WTC11 (cell line): ENCODE measurements at regions not wholly inside any gene's neighbourhood (a gene's known extent, or its start where the extent isn't known, plus 50 kb on each side); places are given as distances from the start of the nearest gene placed in this dataset.

Experiments used
- ATAC-seq: fragments of 200-7000 bp; cut with Tn5 transposase; 2 replicates; pipeline ENCODE4 v1.10.0; 2021; ENCODE audit warnings: mild to moderate bottlenecking, moderate library complexity
- CTCF ChIA-PET: fragments of 300-600 bp; sonication (Branson Sonifier 250); formaldehyde crosslinking; loops from one replicate; lab custom pipeline; 2021; ENCODE audit warnings: antibody characterized with exemption; lab: Charles Lee
- POLR2A ChIA-PET: fragments of 350-600 bp; sonication (Branson Sonifier 250); formaldehyde crosslinking; loops from one replicate; lab custom pipeline; 2021; ENCODE audit warnings: antibody characterized with exemption; lab: Charles Lee
- DNase-seq: peaks from one replicate; pipeline ENCODE4 v3.0.0; 2021; ENCODE audit warnings: low spot score
- H3K27ac Mint-ChIP-seq: 2 replicates; pipeline ENCODE4 v1.8.0; 2021; ENCODE audit warnings: mixed read lengths
- H3K27me3 Mint-ChIP-seq: 2 replicates; pipeline ENCODE4 v1.8.0; 2021; ENCODE audit warnings: low read depth, mild to moderate bottlenecking, moderate library complexity, mixed read lengths
- H3K36me3 Mint-ChIP-seq: 2 replicates; pipeline ENCODE4 v1.8.0; 2021; ENCODE audit warnings: mixed read lengths
- H3K4me1 Mint-ChIP-seq: 2 replicates; pipeline ENCODE4 v1.8.0; 2022; ENCODE audit warnings: mixed read lengths
- H3K4me3 Mint-ChIP-seq: 2 replicates; pipeline ENCODE4 v1.8.0; 2021; ENCODE audit warnings: mild to moderate bottlenecking, moderate library complexity, mixed read lengths
- H3K9me3 Mint-ChIP-seq: 2 replicates; pipeline ENCODE4 v1.8.0; 2021; ENCODE audit warnings: mixed read lengths
- AR ChIP-seq: fragments of 250-450 bp; sonication (Bioruptor Pico); IDR thresholded peaks from 2 replicates; pipeline ENCODE4 v1.9.0; 2021; ENCODE audit warnings: mild to moderate bottlenecking
- ATF1 ChIP-seq: sonication (generic); formaldehyde crosslinking; IDR thresholded peaks from 2 replicates; pipeline ENCODE4 v1.8.1; 2023; ENCODE audit warnings: mild to moderate bottlenecking, moderate library complexity, missing genetic modification reagents
- CREB1 ChIP-seq: sonication (generic); formaldehyde crosslinking; IDR thresholded peaks from 2 replicates; pipeline ENCODE4 v1.8.0; 2023; ENCODE audit warnings: mild to moderate bottlenecking, missing genetic modification reagents
- E2F1 ChIP-seq: sonication (generic); formaldehyde crosslinking; IDR thresholded peaks from 2 replicates; pipeline ENCODE4 v1.8.0; 2022; ENCODE audit warnings: mild to moderate bottlenecking, missing genetic modification reagents
- ERG ChIP-seq: fragments of 250-450 bp; sonication (Bioruptor Pico); IDR thresholded peaks from 2 replicates; pipeline ENCODE4 v1.8.0; 2021; ENCODE audit warnings: mild to moderate bottlenecking
- FOXJ3 ChIP-seq: sonication (generic); formaldehyde crosslinking; IDR thresholded peaks from 2 replicates; pipeline ENCODE4 v1.9.0; 2021; ENCODE audit warnings: missing genetic modification reagents, mild to moderate bottlenecking, borderline replicate concordance
- FOXK1 ChIP-seq: sonication (generic); formaldehyde crosslinking; IDR thresholded peaks from 2 replicates; pipeline ENCODE4 v1.8.0; 2022; ENCODE audit warnings: mild to moderate bottlenecking, moderate library complexity, missing genetic modification reagents
- GRHL2 ChIP-seq: fragments of 250-450 bp; sonication (Bioruptor Pico); IDR thresholded peaks from 2 replicates; pipeline ENCODE4 v1.8.0; 2022; ENCODE audit warnings: mild to moderate bottlenecking, moderate library complexity; ENCODE audit not compliant: insufficient replicate concordance, severe bottlenecking
- JAZF1 ChIP-seq: fragments of 250-450 bp; sonication (Bioruptor Pico); IDR thresholded peaks from 2 replicates; pipeline ENCODE4 v1.9.0; 2021; ENCODE audit warnings: moderate library complexity, mild to moderate bottlenecking, inconsistent platforms
- KAT7 ChIP-seq: sonication (generic); formaldehyde crosslinking; IDR thresholded peaks from 2 replicates; pipeline ENCODE4 v1.8.1; 2023; ENCODE audit warnings: missing genetic modification reagents, mild to moderate bottlenecking, borderline replicate concordance
- NFATC4 ChIP-seq: fragments of 250-450 bp; sonication (Bioruptor Pico); IDR thresholded peaks from 2 replicates; pipeline ENCODE4 v1.9.0; 2021; ENCODE audit warnings: mild to moderate bottlenecking
- PRRX2 ChIP-seq: fragments of 250-450 bp; sonication (Bioruptor Pico); IDR thresholded peaks from 2 replicates; pipeline ENCODE4 v1.8.0; 2021; ENCODE audit warnings: mild to moderate bottlenecking
- SOX15 ChIP-seq: fragments of 250-450 bp; sonication (Bioruptor Pico); IDR thresholded peaks from 2 replicates; pipeline ENCODE4 v1.9.0; 2021; ENCODE audit warnings: mild to moderate bottlenecking
- TCF7 ChIP-seq: sonication (generic); formaldehyde crosslinking; IDR thresholded peaks from 2 replicates; pipeline ENCODE4 v1.8.0; 2022; ENCODE audit warnings: mild to moderate bottlenecking, low read depth, missing genetic modification reagents, moderate library complexity
- TEAD1 ChIP-seq: sonication (generic); formaldehyde crosslinking; IDR thresholded peaks from 2 replicates; pipeline ENCODE4 v1.8.0; 2022; ENCODE audit warnings: mild to moderate bottlenecking, missing genetic modification reagents
- TEAD4 ChIP-seq: sonication (generic); formaldehyde crosslinking; IDR thresholded peaks from 2 replicates; pipeline ENCODE4 v1.8.0; 2022; ENCODE audit warnings: mild to moderate bottlenecking, missing genetic modification reagents
- ZMAT4 ChIP-seq: fragments of 250-450 bp; sonication (Bioruptor Pico); IDR thresholded peaks from 2 replicates; pipeline ENCODE4 v1.9.0; 2021; ENCODE audit warnings: mild to moderate bottlenecking
- ZNF219 ChIP-seq: sonication (generic); formaldehyde crosslinking; IDR thresholded peaks from 2 replicates; pipeline ENCODE4 v1.8.0; 2023; ENCODE audit warnings: missing genetic modification reagents, mild to moderate bottlenecking, borderline replicate concordance
- ZNF317 ChIP-seq: sonication (generic); formaldehyde crosslinking; IDR thresholded peaks from 2 replicates; pipeline ENCODE4 v1.8.1; 2023; ENCODE audit warnings: low read depth, mild to moderate bottlenecking, moderate library complexity, missing genetic modification reagents, borderline replicate concordance
- ZNF396 ChIP-seq: fragments of 250-450 bp; sonication (Bioruptor Pico); IDR thresholded peaks from 2 replicates; pipeline ENCODE4 v1.8.0; 2021; ENCODE audit warnings: mild to moderate bottlenecking, moderate library complexity, borderline replicate concordance
- TF ChIP-seq, protein P1 (sequence below): sonication (generic); formaldehyde crosslinking; conservative IDR thresholded peaks from 2 replicates; pipeline ENCODE4 v1.8.1; 2023; ENCODE audit warnings: mild to moderate bottlenecking, low read depth, missing genetic modification reagents, moderate library complexity
- TF ChIP-seq, protein P2 (sequence below): sonication (generic); formaldehyde crosslinking; IDR thresholded peaks from 2 replicates; pipeline ENCODE4 v1.8.0; 2022; ENCODE audit warnings: mild to moderate bottlenecking, missing genetic modification reagents
- TF ChIP-seq, protein P3 (sequence below): fragments of 250-450 bp; sonication (Bioruptor Pico); IDR thresholded peaks from 2 replicates; pipeline ENCODE4 v1.9.0; 2021; ENCODE audit warnings: moderate library complexity, mild to moderate bottlenecking, inconsistent platforms, borderline replicate concordance
- TF ChIP-seq, protein P4 (sequence below): sonication (generic); formaldehyde crosslinking; IDR thresholded peaks from 2 replicates; pipeline ENCODE4 v1.8.1; 2023; ENCODE audit warnings: mild to moderate bottlenecking, missing genetic modification reagents

GRCh38 chr3:106288781-106289180 lies 420.0 kb upstream of the CBLB start (continued):
- TF ChIP-seq, protein P1, sequence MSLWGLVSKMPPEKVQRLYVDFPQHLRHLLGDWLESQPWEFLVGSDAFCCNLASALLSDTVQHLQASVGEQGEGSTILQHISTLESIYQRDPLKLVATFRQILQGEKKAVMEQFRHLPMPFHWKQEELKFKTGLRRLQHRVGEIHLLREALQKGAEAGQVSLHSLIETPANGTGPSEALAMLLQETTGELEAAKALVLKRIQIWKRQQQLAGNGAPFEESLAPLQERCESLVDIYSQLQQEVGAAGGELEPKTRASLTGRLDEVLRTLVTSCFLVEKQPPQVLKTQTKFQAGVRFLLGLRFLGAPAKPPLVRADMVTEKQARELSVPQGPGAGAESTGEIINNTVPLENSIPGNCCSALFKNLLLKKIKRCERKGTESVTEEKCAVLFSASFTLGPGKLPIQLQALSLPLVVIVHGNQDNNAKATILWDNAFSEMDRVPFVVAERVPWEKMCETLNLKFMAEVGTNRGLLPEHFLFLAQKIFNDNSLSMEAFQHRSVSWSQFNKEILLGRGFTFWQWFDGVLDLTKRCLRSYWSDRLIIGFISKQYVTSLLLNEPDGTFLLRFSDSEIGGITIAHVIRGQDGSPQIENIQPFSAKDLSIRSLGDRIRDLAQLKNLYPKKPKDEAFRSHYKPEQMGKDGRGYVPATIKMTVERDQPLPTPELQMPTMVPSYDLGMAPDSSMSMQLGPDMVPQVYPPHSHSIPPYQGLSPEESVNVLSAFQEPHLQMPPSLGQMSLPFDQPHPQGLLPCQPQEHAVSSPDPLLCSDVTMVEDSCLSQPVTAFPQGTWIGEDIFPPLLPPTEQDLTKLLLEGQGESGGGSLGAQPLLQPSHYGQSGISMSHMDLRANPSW (CRISPR knock-in tag): no peak
- TF ChIP-seq AR (CRISPR knock-in tag) (no peak), CREB1 (CRISPR knock-in tag) (no peak), FOXK1 (CRISPR knock-in tag) (no peak), TEAD4 (CRISPR knock-in tag) (no peak), KAT7 (CRISPR knock-in tag) (no peak), GRHL2 (CRISPR knock-in tag) (no peak), JAZF1 (CRISPR knock-in tag) (no peak), TEAD1 (CRISPR knock-in tag) (no peak), TCF7 (CRISPR knock-in tag) (no peak), PRRX2 (CRISPR knock-in tag) (no peak), E2F1 (no peak)
- TF ChIP-seq, protein P2, sequence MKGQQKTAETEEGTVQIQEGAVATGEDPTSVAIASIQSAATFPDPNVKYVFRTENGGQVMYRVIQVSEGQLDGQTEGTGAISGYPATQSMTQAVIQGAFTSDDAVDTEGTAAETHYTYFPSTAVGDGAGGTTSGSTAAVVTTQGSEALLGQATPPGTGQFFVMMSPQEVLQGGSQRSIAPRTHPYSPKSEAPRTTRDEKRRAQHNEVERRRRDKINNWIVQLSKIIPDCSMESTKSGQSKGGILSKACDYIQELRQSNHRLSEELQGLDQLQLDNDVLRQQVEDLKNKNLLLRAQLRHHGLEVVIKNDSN (CRISPR knock-in tag): no peak

DNA sequence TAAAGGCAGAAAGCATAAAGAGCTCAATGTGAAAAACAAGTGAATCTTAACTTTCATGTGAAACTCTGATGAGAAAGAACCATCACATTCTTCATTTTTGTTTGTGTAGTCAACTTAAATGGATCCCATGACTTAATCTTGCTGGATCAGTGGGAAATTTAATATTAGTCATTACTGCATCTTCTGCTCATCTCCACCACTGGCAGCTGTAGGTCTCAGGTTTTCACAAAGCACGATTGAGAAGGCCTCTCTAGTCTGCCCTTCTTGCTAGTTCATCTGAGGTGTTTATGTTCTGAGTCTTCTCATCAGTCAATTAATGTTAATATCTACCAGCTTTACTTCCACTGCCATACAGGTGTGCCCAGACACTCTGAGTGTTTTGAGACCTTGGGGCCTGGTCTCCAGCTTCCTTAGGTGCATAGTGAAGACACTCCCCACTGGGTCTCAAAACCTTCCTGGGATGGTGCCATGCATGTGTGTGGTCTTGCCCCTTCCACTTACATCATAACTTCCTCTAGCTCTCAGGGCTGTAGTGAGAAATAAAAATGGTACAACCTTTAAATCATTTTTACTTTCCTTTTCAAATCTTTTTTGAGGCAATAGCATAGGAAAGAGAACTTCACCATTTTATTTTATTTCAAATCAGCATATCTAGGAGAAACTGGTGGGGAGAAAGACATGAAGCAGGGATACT lies 421.6 kb upstream of the CBLB start:
- CTCF ChIA-PET: no interaction called here
- no peak for ATAC-seq
- TF ChIP-seq, protein P3, sequence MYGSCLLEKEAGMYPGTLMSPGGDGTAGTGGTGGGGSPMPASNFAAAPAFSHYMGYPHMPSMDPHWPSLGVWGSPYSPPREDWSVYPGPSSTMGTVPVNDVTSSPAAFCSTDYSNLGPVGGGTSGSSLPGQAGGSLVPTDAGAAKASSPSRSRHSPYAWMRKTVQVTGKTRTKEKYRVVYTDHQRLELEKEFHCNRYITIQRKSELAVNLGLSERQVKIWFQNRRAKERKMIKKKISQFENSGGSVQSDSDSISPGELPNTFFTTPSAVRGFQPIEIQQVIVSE (CRISPR knock-in tag): no peak
- TF ChIP-seq NFATC4 (CRISPR knock-in tag): no peak
- TF ChIP-seq SOX15 (CRISPR knock-in tag): no peak
- TF ChIP-seq ZMAT4 (CRISPR knock-in tag): no peak
- TF ChIP-seq ZNF396 (CRISPR knock-in tag): no peak
- TF ChIP-seq ATF1: no peak
- no peak for TF ChIP-seq GRHL2 (CRISPR knock-in tag)
- TF ChIP-seq, protein P4, sequence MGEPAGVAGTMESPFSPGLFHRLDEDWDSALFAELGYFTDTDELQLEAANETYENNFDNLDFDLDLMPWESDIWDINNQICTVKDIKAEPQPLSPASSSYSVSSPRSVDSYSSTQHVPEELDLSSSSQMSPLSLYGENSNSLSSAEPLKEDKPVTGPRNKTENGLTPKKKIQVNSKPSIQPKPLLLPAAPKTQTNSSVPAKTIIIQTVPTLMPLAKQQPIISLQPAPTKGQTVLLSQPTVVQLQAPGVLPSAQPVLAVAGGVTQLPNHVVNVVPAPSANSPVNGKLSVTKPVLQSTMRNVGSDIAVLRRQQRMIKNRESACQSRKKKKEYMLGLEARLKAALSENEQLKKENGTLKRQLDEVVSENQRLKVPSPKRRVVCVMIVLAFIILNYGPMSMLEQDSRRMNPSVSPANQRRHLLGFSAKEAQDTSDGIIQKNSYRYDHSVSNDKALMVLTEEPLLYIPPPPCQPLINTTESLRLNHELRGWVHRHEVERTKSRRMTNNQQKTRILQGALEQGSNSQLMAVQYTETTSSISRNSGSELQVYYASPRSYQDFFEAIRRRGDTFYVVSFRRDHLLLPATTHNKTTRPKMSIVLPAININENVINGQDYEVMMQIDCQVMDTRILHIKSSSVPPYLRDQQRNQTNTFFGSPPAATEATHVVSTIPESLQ (CRISPR knock-in tag): no peak
- no peak for TF ChIP-seq FOXJ3 (CRISPR knock-in tag)
- no peak for TF ChIP-seq ZNF317 (CRISPR knock-in tag)
- TF ChIP-seq ZNF219 (CRISPR knock-in tag): no peak
- no peak for TF ChIP-seq ERG (CRISPR knock-in tag)
- TF ChIP-seq, all 79 proteins: peak for 0
- Mint-ChIP-seq H3K4me1 (peaks cover 5% of the 10 kb centered on the region), H3K4me3 (no peak overlapping the region), H3K27ac (no peak overlapping the region), H3K9me3 (no peaks in the 10 kb centered on the region), H3K36me3 (no peaks in the 10 kb centered on the region), H3K27me3 (no peaks in the 10 kb centered on the region)
- DNase-seq: no peak
- POLR2A ChIA-PET: no interaction called here
